ENCODE measurements at regions not wholly inside any gene's neighbourhood (a gene's known extent, or its start where the extent isn't known, plus 50 kb on each side); places are given as distances from the start of the nearest gene placed in this dataset.
"Not testable (repeated sequence)": the region's sequence is repeated elsewhere in the genome, so short reads cannot be mapped to it uniquely, and the experiment has no call there.

GRCh38 chr4:128449251-128449650 is 161.6 kb upstream of the PGRMC2 start:
- Histone ChIP-seq H3K4me1 (ENCODE audit: insufficient read depth, low read length) (peaks cover under 1% of the 10 kb centered on the region), H3K36me3 (ENCODE audit: insufficient read depth, low read length) (no peaks in the 10 kb centered on the region), H3K4me3 (ENCODE audit: low read length) (no peak overlapping the region), H3K9me3 (ENCODE audit: low read length) (no peaks in the 10 kb centered on the region), H3K27me3 (ENCODE audit: insufficient read depth, low read length, poor library complexity, severe bottlenecking) (no peaks in the 10 kb centered on the region), H3K27ac (ENCODE audit: low read depth, low read length) (no peak overlapping the region)
- H3K27ac Mint-ChIP-seq: no peak overlapping the region
- POLR2A ChIA-PET: no interaction called here
- peaks cover 2 to 20% (median 4%) of the 10 kb centered on the region in 3 donors for H3K36me3 Mint-ChIP-seq
- H3K9me3 Mint-ChIP-seq: peaks cover 9 to 15% (median 12%) of the 10 kb centered on the region in 5 donors
- CTCF ChIA-PET: no interaction called here
- H3K4me1 Mint-ChIP-seq: peaks cover 2% of the 10 kb centered on the region in 3 donors
- H3K4me3 Mint-ChIP-seq: no peak overlapping the region
- H3K27me3 Mint-ChIP-seq: peaks cover 5 to 9% of the 10 kb centered on the region in 2 donors
- DNase-seq: no peak

DNA sequence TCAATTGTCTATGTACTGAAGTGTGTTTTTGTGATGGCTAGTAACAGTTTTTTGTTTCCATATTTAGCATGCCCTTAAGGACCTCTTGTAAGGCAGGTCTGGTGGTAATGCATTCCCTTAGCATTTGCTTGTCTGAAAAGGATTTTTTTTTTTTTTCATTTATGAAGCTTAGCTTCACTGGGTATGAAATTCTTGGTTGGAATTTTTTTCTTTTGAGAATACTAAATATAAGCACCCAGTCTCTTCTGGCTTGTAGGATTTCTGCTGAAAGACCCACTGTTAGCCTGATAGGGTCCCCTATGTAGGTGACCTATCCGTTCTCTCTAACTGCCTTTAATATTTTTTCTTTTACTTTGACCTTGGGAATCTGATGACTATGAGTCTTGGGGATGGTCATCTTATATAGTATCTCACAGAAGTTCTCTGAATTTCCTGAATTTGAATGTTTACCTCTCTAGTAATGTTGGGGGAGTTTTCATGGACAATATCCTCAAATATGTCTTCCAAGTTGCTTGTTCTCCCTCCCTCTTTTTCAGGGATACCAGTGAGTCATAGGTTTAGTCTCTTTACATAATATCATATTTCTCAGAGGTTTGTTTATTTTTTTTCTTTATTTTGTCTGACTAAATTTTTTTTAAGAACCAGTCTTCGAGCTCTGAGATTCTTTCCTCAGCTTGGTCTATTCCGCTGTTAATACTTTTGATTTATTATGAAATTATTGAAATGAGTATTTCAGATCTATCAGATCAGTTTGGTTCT is 157.1 kb upstream of the PGRMC2 start:
- Histone ChIP-seq H3K9me3 (ENCODE audit: low read length) (no peaks in the 10 kb centered on the region), H3K27me3 (ENCODE audit: insufficient read depth, low read length, poor library complexity, severe bottlenecking) (no peaks in the 10 kb centered on the region), H3K27ac (ENCODE audit: low read depth, low read length) (no peak overlapping the region), H3K4me1 (ENCODE audit: insufficient read depth, low read length) (no peaks in the 10 kb centered on the region), H3K4me3 (ENCODE audit: low read length) (no peak overlapping the region), H3K36me3 (ENCODE audit: insufficient read depth, low read length) (no peaks in the 10 kb centered on the region)
- Mint-ChIP-seq H3K9me3 (peaks cover 25 to 40% (median 33%) of the 10 kb centered on the region in 5 donors), H3K4me3 (no peak overlapping the region), H3K27me3 (peaks cover 4 to 6% of the 10 kb centered on the region in 2 donors), H3K36me3 (peaks cover 4 to 50% (median 7%) of the 10 kb centered on the region in 3 donors), H3K27ac (no peak overlapping the region), H3K4me1 (no peaks in the 10 kb centered on the region)
- CTCF ChIA-PET: no interaction called here
- POLR2A ChIA-PET: no interaction called here
- no peak for DNase-seq

DNA sequence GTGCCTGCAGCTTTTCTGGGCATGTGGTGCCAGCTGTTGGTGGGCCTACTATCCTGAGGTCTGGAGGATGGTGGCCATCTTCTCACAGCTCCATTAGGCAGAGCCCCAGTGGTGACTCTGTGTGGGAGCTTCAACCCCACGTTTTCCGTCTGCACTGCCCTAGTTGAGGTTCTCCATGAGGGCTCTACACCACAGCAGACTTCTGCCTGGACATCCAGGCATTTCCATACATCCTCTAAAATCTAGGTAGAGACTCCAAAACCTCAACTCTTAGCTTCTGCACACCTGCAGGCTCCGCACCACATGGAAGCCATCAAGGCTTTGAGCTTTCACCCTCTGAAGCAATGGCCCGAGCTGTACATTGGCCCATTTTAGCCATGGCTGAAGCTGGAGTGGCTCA is 153.3 kb upstream of the PGRMC2 start:
- Mint-ChIP-seq H3K27me3 (peaks cover 3% of the 10 kb centered on the region in 2 donors), H3K27ac (no peak overlapping the region), H3K36me3 (peaks cover 4 to 74% (median 7%) of the 10 kb centered on the region in 3 donors), H3K9me3 (peaks cover 25 to 43% (median 33%) of the 10 kb centered on the region in 5 donors), H3K4me1 (no peaks in the 10 kb centered on the region), H3K4me3 (no peak overlapping the region)
- ChIA-PET POLR2A (no interaction called here), CTCF (no interaction called here)
- Histone ChIP-seq H3K4me1 (ENCODE audit: insufficient read depth, low read length) (no peaks in the 10 kb centered on the region), H3K36me3 (ENCODE audit: insufficient read depth, low read length) (no peaks in the 10 kb centered on the region), H3K4me3 (ENCODE audit: low read length) (no peak overlapping the region), H3K27me3 (ENCODE audit: insufficient read depth, low read length, poor library complexity, severe bottlenecking) (no peaks in the 10 kb centered on the region), H3K27ac (ENCODE audit: low read depth, low read length) (no peak overlapping the region), H3K9me3 (ENCODE audit: low read length) (no peaks in the 10 kb centered on the region)
- DNase-seq: no peak

DNA sequence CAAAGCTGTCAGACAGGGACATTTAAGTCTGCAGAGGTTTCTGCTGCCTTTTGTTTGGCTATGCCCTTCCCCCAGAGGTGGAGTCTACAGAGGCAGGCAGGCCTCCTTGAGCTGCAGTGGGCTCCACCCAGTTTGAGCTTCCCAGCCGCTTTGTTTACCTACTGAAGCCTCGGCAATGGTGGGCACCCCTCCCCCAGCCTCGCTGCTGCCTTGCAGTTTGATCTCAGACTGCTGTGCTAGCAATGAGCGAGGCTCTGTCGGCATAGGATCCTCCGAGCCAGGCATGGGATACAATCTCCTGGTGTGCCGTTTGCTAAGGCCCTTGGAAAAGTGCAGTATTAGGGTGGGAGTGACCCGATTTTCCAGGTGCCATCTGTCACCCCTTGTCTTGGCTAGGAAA is 149.4 kb upstream of the PGRMC2 start:
- H3K9me3 ChIP-seq (ENCODE audit: low read length); H3K4me3 Mint-ChIP-seq; H3K4me3 ChIP-seq (ENCODE audit: low read length); H3K36me3 ChIP-seq (ENCODE audit: insufficient read depth, low read length); H3K27ac Mint-ChIP-seq; H3K27ac ChIP-seq (ENCODE audit: low read depth, low read length); POLR2A ChIA-PET; H3K4me1 Mint-ChIP-seq; H3K27me3 ChIP-seq (ENCODE audit: insufficient read depth, low read length, poor library complexity, severe bottlenecking); H3K4me1 ChIP-seq (ENCODE audit: insufficient read depth, low read length); H3K27me3 Mint-ChIP-seq; DNase-seq; CTCF ChIA-PET: not testable (repeated sequence)
- peaks cover 0 to 19% (median 10%) of the 10 kb centered on the region in 5 donors for H3K9me3 Mint-ChIP-seq
- H3K36me3 Mint-ChIP-seq: peaks cover under 1 to 61% (median 1%) of the 10 kb centered on the region in 3 donors

DNA sequence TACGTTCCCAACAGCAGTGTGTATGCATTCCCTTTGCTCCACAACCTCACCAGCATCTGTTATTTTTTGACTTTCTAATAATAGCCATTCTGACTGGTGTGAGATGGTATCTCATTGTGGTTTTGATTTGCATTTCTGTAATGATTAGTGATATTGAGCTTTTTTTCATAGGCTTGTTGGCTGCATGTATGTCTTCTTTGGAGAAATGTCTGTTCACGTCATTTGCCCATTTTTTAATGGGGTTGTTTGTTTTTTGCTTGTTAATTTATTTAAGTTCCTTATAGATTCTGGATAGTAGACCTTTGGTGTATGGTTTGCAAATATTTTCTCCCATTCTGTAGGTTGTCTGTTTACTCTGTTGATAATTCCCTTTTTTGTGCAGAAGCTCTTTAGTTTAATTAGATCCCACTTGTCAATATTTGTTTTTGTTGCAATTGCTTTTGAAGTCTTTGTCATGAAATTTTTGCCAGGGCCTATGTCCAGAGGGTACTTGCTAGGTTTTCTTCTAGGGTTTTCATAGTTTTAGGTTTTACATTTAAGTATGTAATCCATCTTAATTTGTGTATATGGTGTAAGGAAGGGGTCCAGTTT is 141.5 kb upstream of the PGRMC2 start:
- H3K4me3 ChIP-seq (ENCODE audit: low read length); H3K4me3 Mint-ChIP-seq; H3K27me3 ChIP-seq (ENCODE audit: insufficient read depth, low read length, poor library complexity, severe bottlenecking); H3K36me3 ChIP-seq (ENCODE audit: insufficient read depth, low read length); H3K9me3 ChIP-seq (ENCODE audit: low read length); H3K4me1 ChIP-seq (ENCODE audit: insufficient read depth, low read length); H3K27ac Mint-ChIP-seq; H3K4me1 Mint-ChIP-seq; H3K9me3 Mint-ChIP-seq; H3K27ac ChIP-seq (ENCODE audit: low read depth, low read length); H3K27me3 Mint-ChIP-seq; DNase-seq; POLR2A ChIA-PET: not testable (repeated sequence)
- H3K36me3 Mint-ChIP-seq: peaks cover 0 to 13% (median 0%) of the 10 kb centered on the region in 3 donors
- CTCF ChIA-PET: interaction anchor here (1.1 kb wide), 1 partner anchor 25 kb away, joined by 3 read pairs; no protein-coding TSS in a partner anchor

DNA sequence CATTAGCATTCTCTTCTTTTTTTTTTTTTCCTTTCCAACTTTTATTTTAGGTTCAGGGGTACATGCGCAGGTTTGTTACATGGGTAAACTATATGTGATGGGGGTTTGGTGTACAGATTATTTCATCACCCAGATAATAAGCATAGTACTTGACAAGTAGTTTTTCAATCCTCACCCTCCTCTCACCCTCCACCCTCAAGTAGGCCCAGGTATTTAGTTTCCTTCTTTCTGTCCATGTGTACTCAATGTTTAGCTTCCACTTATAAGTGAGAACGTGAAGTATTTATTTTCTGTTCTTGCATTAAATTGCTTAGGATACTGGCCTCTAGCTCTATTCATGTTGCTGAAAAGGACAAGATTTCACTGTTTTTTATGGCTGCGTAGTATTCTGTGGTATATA is 140.8 kb upstream of the PGRMC2 start:
- H3K9me3 Mint-ChIP-seq: peaks cover 0 to 5% (median 3%) of the 10 kb centered on the region in 5 donors

DNA sequence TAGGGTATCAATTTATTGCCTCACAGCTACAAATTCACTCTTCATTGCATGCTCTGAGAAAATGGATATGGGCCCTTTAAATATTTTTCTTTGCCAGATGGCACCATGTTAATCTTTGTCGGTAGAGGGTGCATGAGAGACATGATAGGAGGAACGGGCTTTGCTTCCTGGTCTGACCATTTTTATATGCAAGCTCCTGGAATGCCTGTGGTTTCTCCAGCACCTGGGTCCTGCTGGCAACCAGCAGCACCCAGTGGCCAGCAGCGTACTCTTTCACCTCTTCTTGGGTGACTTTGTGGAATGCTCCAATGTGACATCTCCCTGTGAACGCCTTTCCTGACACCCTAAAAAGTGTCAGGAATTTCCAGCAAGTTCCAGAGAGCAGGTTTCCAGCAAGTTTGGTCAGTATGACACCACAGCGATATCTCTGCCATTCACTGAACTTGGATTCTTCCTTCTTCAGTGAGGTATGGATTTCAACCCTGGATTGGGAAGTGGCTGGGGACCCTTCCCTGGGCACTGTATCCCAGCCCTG is 140.3 kb upstream of the PGRMC2 start:
- Mint-ChIP-seq H3K4me3 (no peak overlapping the region), H3K9me3 (peaks cover 0 to 5% (median 3%) of the 10 kb centered on the region in 5 donors), H3K4me1 (no peaks in the 10 kb centered on the region), H3K36me3 (peaks cover 0 to 10% (median 0%) of the 10 kb centered on the region in 3 donors), H3K27ac (no peak overlapping the region), H3K27me3 (peaks cover 0 to 8% of the 10 kb centered on the region in 2 donors)
- DNase-seq: no peak
- Histone ChIP-seq H3K4me3 (ENCODE audit: low read length) (no peak overlapping the region), H3K27me3 (ENCODE audit: insufficient read depth, low read length, poor library complexity, severe bottlenecking) (no peaks in the 10 kb centered on the region), H3K36me3 (ENCODE audit: insufficient read depth, low read length) (no peaks in the 10 kb centered on the region), H3K9me3 (ENCODE audit: low read length) (no peaks in the 10 kb centered on the region), H3K27ac (ENCODE audit: low read depth, low read length) (no peak overlapping the region), H3K4me1 (ENCODE audit: insufficient read depth, low read length) (no peaks in the 10 kb centered on the region)
- ChIA-PET POLR2A (no interaction called here), CTCF (interaction anchor here (1.1 kb wide), 1 partner anchor 27 kb away, joined by 3 read pairs; no protein-coding TSS in a partner anchor)

More for the DNA sequence above, 140.8 kb upstream of the PGRMC2 start:
- POLR2A ChIA-PET: no interaction called here
- no peaks in the 10 kb centered on the region for H3K4me1 Mint-ChIP-seq
- H3K27me3 ChIP-seq (ENCODE audit: insufficient read depth, low read length, poor library complexity, severe bottlenecking): no peaks in the 10 kb centered on the region
- H3K36me3 Mint-ChIP-seq: peaks cover 0 to 10% (median 0%) of the 10 kb centered on the region in 3 donors
- no peaks in the 10 kb centered on the region for H3K9me3 ChIP-seq (ENCODE audit: low read length)
- H3K36me3 ChIP-seq (ENCODE audit: insufficient read depth, low read length): no peaks in the 10 kb centered on the region
- no peaks in the 10 kb centered on the region for H3K4me1 ChIP-seq (ENCODE audit: insufficient read depth, low read length)
- H3K27ac Mint-ChIP-seq: no peak overlapping the region
- H3K27ac ChIP-seq (ENCODE audit: low read depth, low read length): no peak overlapping the region
- no peak overlapping the region for H3K4me3 Mint-ChIP-seq
- H3K27me3 Mint-ChIP-seq: peaks cover 0 to 8% of the 10 kb centered on the region in 2 donors
- H3K4me3 ChIP-seq (ENCODE audit: low read length): no peak overlapping the region
- DNase-seq: no peak
- CTCF ChIA-PET: interaction anchor here (1.1 kb wide), 1 partner anchor 26 kb away, joined by 3 read pairs; no protein-coding TSS in a partner anchor
